Type B pancreatic cell (in vitro differentiated cells): ENCODE measurements at regions not wholly inside any gene's neighbourhood (a gene's known extent, or its start where the extent isn't known, plus 50 kb on each side); places are given as distances from the start of the nearest gene placed in this dataset.

Experiments
- DNase-seq: peaks from one replicate; pipeline ENCODE4 v3.0.0; 2021; ENCODE audit warnings: mixed read lengths; ENCODE audit not compliant: unreplicated experiment; ENCODE audit errors: extremely low spot score
- H3K27ac Mint-ChIP-seq: 2 replicates; pipeline ENCODE4 v1.8.0; 2021; ENCODE audit warnings: mild to moderate bottlenecking, mixed read lengths
- H3K27me3 Mint-ChIP-seq: 2 replicates; pipeline ENCODE4 v1.8.0; 2021; ENCODE audit warnings: mixed read lengths
- H3K36me3 Mint-ChIP-seq: 2 replicates; pipeline ENCODE4 v1.8.0; 2021; ENCODE audit warnings: mixed read lengths
- H3K4me1 Mint-ChIP-seq: one replicate; pipeline ENCODE4 v1.8.0; 2021; ENCODE audit warnings: mixed read lengths; ENCODE audit not compliant: unreplicated experiment
- H3K4me3 Mint-ChIP-seq: 2 replicates; pipeline ENCODE4 v1.8.0; 2021; ENCODE audit warnings: mild to moderate bottlenecking, mixed read lengths
- H3K9me3 Mint-ChIP-seq: 2 replicates; pipeline ENCODE4 v1.8.0; 2021; ENCODE audit warnings: mixed read lengths
- CTCF ChIP-seq: fragments of 200-600 bp; sonication (generic); conservative IDR thresholded peaks from 2 replicates; pipeline ENCODE4 v1.5.0; 2021; ENCODE audit warnings: antibody characterized with exemption, mild to moderate bottlenecking

GRCh38 chr2:65557616-65558573, 125.5 kb upstream of the SPRED2 start:
- TF ChIP-seq CTCF = no peak
- no peak overlapping the region for H3K4me3 Mint-ChIP-seq
- DNase-seq = no peak
- no peaks in the 10 kb centered on the region for H3K9me3 Mint-ChIP-seq
- peaks cover 5% of the 10 kb centered on the region for H3K4me1 Mint-ChIP-seq
- no peak overlapping the region for H3K27ac Mint-ChIP-seq
- peaks cover 14% of the 10 kb centered on the region for H3K27me3 Mint-ChIP-seq
- H3K36me3 Mint-ChIP-seq = no peaks in the 10 kb centered on the region

- no peaks in the 10 kb centered on the region for H3K36me3 Mint-ChIP-seq
- peaks cover 5% of the 10 kb centered on the region for H3K4me1 Mint-ChIP-seq
- H3K27ac Mint-ChIP-seq = no peak overlapping the region
- H3K4me3 Mint-ChIP-seq = no peak overlapping the region
- DNase-seq = no peak
- H3K9me3 Mint-ChIP-seq = no peaks in the 10 kb centered on the region
- no peak for TF ChIP-seq CTCF
- peaks cover 14% of the 10 kb centered on the region for H3K27me3 Mint-ChIP-seq
These were observed 122.6 kb upstream of the SPRED2 start for GRCh38 chr2:65554765-65555591.

GRCh38 chr2:65553504-65554074, 121.2 kb upstream of the SPRED2 start:
- TF ChIP-seq CTCF = peak; percentile 11
- Mint-ChIP-seq H3K4me1 (peaks cover 5% of the 10 kb centered on the region), H3K4me3 (no peak overlapping the region), H3K36me3 (no peaks in the 10 kb centered on the region), H3K9me3 (no peaks in the 10 kb centered on the region), H3K27ac (no peak overlapping the region), H3K27me3 (peaks cover 11% of the 10 kb centered on the region)
- no peak for DNase-seq

- no peaks in the 10 kb centered on the region for H3K36me3 Mint-ChIP-seq
- peaks cover 5% of the 10 kb centered on the region for H3K4me1 Mint-ChIP-seq
- no peaks in the 10 kb centered on the region for H3K27me3 Mint-ChIP-seq
- no peak overlapping the region for H3K27ac Mint-ChIP-seq
- TF ChIP-seq CTCF = no peak
- DNase-seq = no peak
- H3K9me3 Mint-ChIP-seq = no peaks in the 10 kb centered on the region
- H3K4me3 Mint-ChIP-seq = no peak overlapping the region
These were observed 119.1 kb upstream of the SPRED2 start for GRCh38 chr2:65551528-65551927.

GRCh38 chr2:65550246-65550645, 117.8 kb upstream of the SPRED2 start:
- Mint-ChIP-seq H3K27ac (no peak overlapping the region), H3K9me3 (no peaks in the 10 kb centered on the region), H3K36me3 (no peaks in the 10 kb centered on the region), H3K4me1 (peaks cover 5% of the 10 kb centered on the region), H3K4me3 (no peak overlapping the region), H3K27me3 (no peaks in the 10 kb centered on the region)
- no peak for DNase-seq
- TF ChIP-seq CTCF = no peak
